ENCODE measurements at regions not wholly inside any gene's neighbourhood (a gene's known extent, or its start where the extent isn't known, plus 50 kb on each side); places are given as distances from the start of the nearest gene placed in this dataset.

GRCh38 chr17:27968206-27968732, 74.2 kb upstream of the NLK start:
- no peak overlapping the region for H2AFZ ChIP-seq (ENCODE audit: low read depth, low read length, poor library complexity, severe bottlenecking)
- H3K4me2 ChIP-seq (ENCODE audit: low read length): no peak overlapping the region
- no peak for TF ChIP-seq RAD21 (IDR thresholded peaks at IDR 0.05; ENCODE audit: low read depth)
- no peak for TF ChIP-seq JUND (IDR thresholded peaks at IDR 0.05)
- no peak for TF ChIP-seq EZH2 (IDR thresholded peaks at IDR 0.05)
- no peak for TF ChIP-seq ZNF274 (IDR thresholded peaks at IDR 0.05; ENCODE audit: low read depth, low read length)
- TF ChIP-seq REST (IDR thresholded peaks at IDR 0.05; ENCODE audit: low read depth): no peak
- no peak for TF ChIP-seq SRF (IDR thresholded peaks at IDR 0.05; ENCODE audit: low read depth)
- TF ChIP-seq FOSL1 (IDR thresholded peaks at IDR 0.05; ENCODE audit: low read depth): no peak
- TF ChIP-seq POLR2A (IDR thresholded peaks at IDR 0.05; ENCODE audit: borderline replicate concordance, extremely low read depth, insufficient read depth, insufficient read length): no peak
- no peak for TF ChIP-seq CTCF (IDR thresholded peaks at IDR 0.05 in 2 of 3, conservative IDR thresholded peaks at IDR 0.05 in 1 of 3; ENCODE audit: borderline replicate concordance in 1 of 3, insufficient read depth in 1 of 3, low read depth in 2 of 3, low read length in 2 of 3)
- TF ChIP-seq SP1 (IDR thresholded peaks at IDR 0.05; ENCODE audit: low read depth): no peak
- no peak for TF ChIP-seq ATF3 (IDR thresholded peaks at IDR 0.05)
- no peak for TF ChIP-seq ELF1 (IDR thresholded peaks at IDR 0.05; ENCODE audit: borderline replicate concordance, low read depth)
- no peak for TF ChIP-seq POLR2AphosphoS5 (IDR thresholded peaks at IDR 0.05; ENCODE audit: low read depth, low read length)
- TF ChIP-seq CEBPB (IDR thresholded peaks at IDR 0.05; ENCODE audit: low read depth): no peak
- TF ChIP-seq MAX (IDR thresholded peaks at IDR 0.05): no peak
- TF ChIP-seq EZH2phosphoT487 (IDR thresholded peaks at IDR 0.05; ENCODE audit: borderline replicate concordance): no peak
- no peak for TF ChIP-seq ZFX (IDR thresholded peaks at IDR 0.05)
- no peak for TF ChIP-seq CBX3 (IDR thresholded peaks at IDR 0.05; ENCODE audit: low read depth)
- H3K9me3 ChIP-seq (ENCODE audit: control insufficient read depth in 1 of 2, insufficient read depth in 1 of 2, low read depth in 1 of 2, low read length in 2 of 2): no peaks in the 10 kb centered on the region
- no peaks in the 10 kb centered on the region for H4K20me1 ChIP-seq (ENCODE audit: insufficient read depth)
- RAD21 ChIA-PET (ENCODE audit: low non-redundant PET in 1 of 2, low total read pairs in 2 of 2, uncharacterized antibody in 2 of 2, unreplicated experiment in 2 of 2): no interaction called here
- no peaks in the 10 kb centered on the region for H3K36me3 ChIP-seq (ENCODE audit: control insufficient read depth in 1 of 2, insufficient read depth in 2 of 2, low read length in 2 of 2)
- no peak for ATAC-seq
- DNase-seq (ENCODE audit: low read depth, low spot score): no peak
- intact Hi-C loops (cut with micrococcal nuclease): no loop called here
- no peaks in the 10 kb centered on the region for H3K9me2 ChIP-seq (ENCODE audit: insufficient read depth)
- no peaks in the 10 kb centered on the region for H3K4me1 ChIP-seq (ENCODE audit: control insufficient read depth in 1 of 2, insufficient read depth in 2 of 2, low read length in 2 of 2)
- H3K9ac ChIP-seq (ENCODE audit: low read length): no peak overlapping the region
- H3K4me3 ChIP-seq (replicated peaks in 1 of 2; ENCODE audit: low read depth in 1 of 2, low read length in 2 of 2): no peak overlapping the region
- H3K27ac ChIP-seq (ENCODE audit: low read depth, low read length): no peak overlapping the region
- CTCF ChIA-PET: no interaction called here
- POLR2A ChIA-PET: no interaction called here
- no peaks in the 10 kb centered on the region for H3K79me2 ChIP-seq (ENCODE audit: insufficient read depth, low read length)
- no TSS peak for BruUV-seq (replicated peaks)
- H3K27me3 ChIP-seq (ENCODE audit: insufficient read depth, low read length): no peaks in the 10 kb centered on the region
